Prostate gland (tissue), 2 donors: ENCODE measurements at regions not wholly inside any gene's neighbourhood (a gene's known extent, or its start where the extent isn't known, plus 50 kb on each side); places are given as distances from the start of the nearest gene placed in this dataset.

Source experiments
- DNase-seq: peaks from one replicate; pipeline ENCODE4 v3.0.0-alpha.2; 2019; ENCODE audit warnings: low spot score
- H3K27ac ChIP-seq, 2 donors: fragments of 200-600 bp; sonication (generic); 2 replicates each; pipeline ENCODE4 v1.5.1; 2017 to 2019
- H3K27me3 ChIP-seq: fragments of 200-600 bp; sonication (generic); replicated peaks from 2 replicates; pipeline ENCODE4 v1.5.1; 2019; ENCODE audit not compliant: insufficient read depth
- H3K36me3 ChIP-seq, 2 donors: fragments of 200-600 bp; sonication (generic); 1 replicate in 1 of 2; 2 replicates in 1 of 2; pipeline versions ENCODE4 v1.5.1 to v1.8.1; 2017 to 2019
- H3K4me1 ChIP-seq: fragments of 200-600 bp; sonication (generic); replicated peaks from 2 replicates; pipeline ENCODE4 v1.5.1; 2019
- H3K4me3 ChIP-seq, 2 donors: fragments of 200-600 bp; sonication (generic); 2 replicates each; pipeline ENCODE4 v1.5.1; 2017 to 2019
- H3K9me3 ChIP-seq: fragments of 200-600 bp; sonication (generic); 2 replicates; pipeline ENCODE4 v1.5.1; 2017
- POLR2A ChIP-seq: fragments of 450-650 bp; IDR thresholded peaks from one replicate; pipeline ENCODE4 v1.6.1; 2016; ENCODE audit warnings: antibody characterized with exemption, mild to moderate bottlenecking
- POLR2AphosphoS5 ChIP-seq: sonication (generic); formaldehyde crosslinking; IDR thresholded peaks from one replicate; pipeline ENCODE4 v1.6.1; 2017; ENCODE audit warnings: antibody characterized with exemption
- WGBS: methylation state at CpG from one replicate; pipeline ENCODE4 v1.1.5; 2018; 5-methylcytosine and 5-hydroxymethylcytosine counted together
- intact Hi-C: fragments of 100-400 bp; cut with DNase I; formaldehyde crosslinking; loops from one replicate; pipeline ENCODE4 v1.14.2; 2022
- TF ChIP-seq, protein P1 (sequence below), 4 experiments: fragments of 200-600 bp in 2 of 4; fragments of 450-650 bp in 2 of 4; sonication (generic) in 2 of 4; IDR thresholded peaks; 1 replicate in 3 of 4; 2 replicates in 1 of 4; pipeline ENCODE4 v1.5.1; 2016 to 2019; ENCODE audit warnings: antibody characterized with exemption in 4 of 4, mild to moderate bottlenecking in 2 of 4, moderate library complexity in 2 of 4

DNA sequence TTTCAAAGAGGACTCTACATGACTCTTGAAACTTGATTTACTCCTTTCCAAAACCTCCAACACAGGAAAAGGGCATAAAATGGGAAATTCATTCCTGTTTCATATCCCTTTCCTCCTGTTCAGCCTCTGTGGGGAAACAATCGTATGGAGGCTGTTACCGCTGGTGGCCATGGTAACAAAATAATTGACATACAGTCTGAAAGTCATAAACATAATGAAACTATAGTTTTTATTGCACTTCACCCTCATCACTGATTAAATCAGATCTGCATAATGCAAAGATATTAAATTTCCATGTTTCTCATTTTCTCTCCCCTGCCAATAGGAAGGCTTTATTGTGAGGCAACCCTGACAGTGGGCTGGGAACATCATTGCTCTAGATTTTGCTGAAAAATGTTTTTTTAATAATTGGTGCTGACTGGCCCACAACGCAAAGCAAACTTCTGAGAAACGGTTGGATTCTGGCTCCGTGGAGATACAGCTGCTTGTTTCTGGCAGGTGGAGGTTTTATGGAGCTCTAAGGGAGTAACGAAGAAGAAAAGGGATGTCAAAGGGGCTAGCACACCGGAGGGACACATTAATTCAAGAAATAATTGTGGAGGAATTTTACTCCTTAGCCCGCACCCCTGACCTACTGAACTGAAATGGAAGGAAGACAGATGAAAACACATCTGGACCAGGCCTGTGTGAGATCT is 154.2 kb upstream of the SHISA6 start:
- no peaks in the 10 kb centered on the region for H3K4me1 ChIP-seq
- TF ChIP-seq, protein P1, sequence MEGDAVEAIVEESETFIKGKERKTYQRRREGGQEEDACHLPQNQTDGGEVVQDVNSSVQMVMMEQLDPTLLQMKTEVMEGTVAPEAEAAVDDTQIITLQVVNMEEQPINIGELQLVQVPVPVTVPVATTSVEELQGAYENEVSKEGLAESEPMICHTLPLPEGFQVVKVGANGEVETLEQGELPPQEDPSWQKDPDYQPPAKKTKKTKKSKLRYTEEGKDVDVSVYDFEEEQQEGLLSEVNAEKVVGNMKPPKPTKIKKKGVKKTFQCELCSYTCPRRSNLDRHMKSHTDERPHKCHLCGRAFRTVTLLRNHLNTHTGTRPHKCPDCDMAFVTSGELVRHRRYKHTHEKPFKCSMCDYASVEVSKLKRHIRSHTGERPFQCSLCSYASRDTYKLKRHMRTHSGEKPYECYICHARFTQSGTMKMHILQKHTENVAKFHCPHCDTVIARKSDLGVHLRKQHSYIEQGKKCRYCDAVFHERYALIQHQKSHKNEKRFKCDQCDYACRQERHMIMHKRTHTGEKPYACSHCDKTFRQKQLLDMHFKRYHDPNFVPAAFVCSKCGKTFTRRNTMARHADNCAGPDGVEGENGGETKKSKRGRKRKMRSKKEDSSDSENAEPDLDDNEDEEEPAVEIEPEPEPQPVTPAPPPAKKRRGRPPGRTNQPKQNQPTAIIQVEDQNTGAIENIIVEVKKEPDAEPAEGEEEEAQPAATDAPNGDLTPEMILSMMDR (IDR thresholded peaks at IDR 0.05), result no peak
- TF ChIP-seq POLR2A, result no peak
- no peak for TF ChIP-seq POLR2AphosphoS5
- no peaks in the 10 kb centered on the region for H3K9me3 ChIP-seq
- intact Hi-C loops, result no loop called here
- no peaks in the 10 kb centered on the region for H3K36me3 ChIP-seq
- no peaks in the 10 kb centered on the region for H3K27me3 ChIP-seq
- no peak for DNase-seq
- H3K27ac ChIP-seq, result no peak overlapping the region
- no peak overlapping the region for H3K4me3 ChIP-seq
- WGBS, result 63% methylated on average over 8 of the region's 8 CpGs

DNA sequence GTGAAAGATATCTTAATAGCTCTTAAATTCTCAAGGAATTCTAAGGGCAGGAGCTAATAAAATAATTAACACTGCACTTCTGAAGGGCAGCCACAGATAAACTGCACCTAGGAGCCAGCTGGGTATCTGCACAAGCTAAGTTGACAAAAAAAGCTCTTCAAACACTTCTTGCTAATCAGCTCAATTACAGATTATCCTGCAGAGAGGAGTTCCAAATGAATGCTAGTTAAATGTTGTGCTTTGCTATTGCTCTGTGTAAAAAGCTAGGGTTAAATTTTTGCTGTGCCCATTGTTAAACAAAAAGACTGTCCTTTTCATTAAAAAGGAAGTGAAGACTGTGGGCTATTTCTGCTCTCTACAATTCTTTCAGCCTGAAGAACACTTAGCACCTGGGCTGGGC is 158.5 kb upstream of the SHISA6 start:
- Histone ChIP-seq H3K4me1 (no peaks in the 10 kb centered on the region), H3K4me3 (no peak overlapping the region), H3K9me3 (no peaks in the 10 kb centered on the region), H3K27ac (no peak overlapping the region), H3K27me3 (no peaks in the 10 kb centered on the region), H3K36me3 (no peaks in the 10 kb centered on the region)
- TF ChIP-seq POLR2AphosphoS5 (no peak), POLR2A (no peak)
- TF ChIP-seq, protein P1 (IDR thresholded peaks at IDR 0.05), result no peak
- intact Hi-C loops, result no loop called here
- no peak for DNase-seq

DNA sequence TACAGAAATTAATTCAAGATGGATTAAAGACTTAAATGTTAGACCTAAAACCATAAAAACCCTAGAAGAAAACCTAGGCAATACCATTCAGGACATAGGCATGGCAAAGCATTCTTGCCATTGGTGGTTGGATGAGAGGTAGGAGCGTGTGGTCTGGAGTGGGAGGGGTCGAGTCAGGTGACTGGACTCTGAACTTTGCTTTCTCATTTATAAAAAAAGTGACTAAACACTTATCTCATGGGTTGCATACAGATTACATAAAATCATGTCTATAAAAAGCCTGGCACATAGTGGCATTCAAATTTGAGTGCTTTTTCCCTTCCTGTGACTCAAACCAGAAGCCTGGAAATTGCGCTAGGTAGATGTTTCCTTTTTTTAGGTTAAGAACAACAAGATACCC is 159.7 kb upstream of the SHISA6 start:
- 88% methylated on average over 3 of the region's 3 CpGs for WGBS

DNA sequence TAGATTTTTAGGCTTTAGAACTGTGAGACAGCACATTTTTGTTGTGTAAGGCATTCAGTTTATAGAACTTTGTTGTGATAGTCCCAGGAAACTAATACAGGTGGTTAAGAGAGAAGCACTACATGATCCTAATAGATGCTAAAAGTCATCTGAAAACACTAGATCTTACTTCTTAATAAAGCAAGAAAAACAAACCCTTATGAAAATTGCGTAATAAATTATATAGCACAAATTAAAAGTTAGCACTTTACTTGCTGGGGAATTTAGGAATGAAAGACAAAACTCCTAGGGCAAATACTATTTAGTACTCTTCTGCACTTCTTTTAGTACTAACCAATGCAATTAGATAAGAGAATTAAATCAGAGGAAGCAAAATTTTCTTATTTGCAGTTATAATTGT is 163.3 kb upstream of the SHISA6 start:
- Histone ChIP-seq H3K4me3 (no peak overlapping the region), H3K4me1 (no peaks in the 10 kb centered on the region), H3K27me3 (peaks cover 3% of the 10 kb centered on the region), H3K9me3 (no peaks in the 10 kb centered on the region), H3K36me3 (no peaks in the 10 kb centered on the region), H3K27ac (no peak overlapping the region)
- WGBS, result 97% methylated on average over 1 of the region's 1 CpG
- no peak for DNase-seq
- intact Hi-C loops, result no loop called here
- TF ChIP-seq POLR2AphosphoS5 (no peak), POLR2A (no peak)
- TF ChIP-seq, protein P1 (IDR thresholded peaks at IDR 0.05), result no peak

More for the DNA sequence above, 159.7 kb upstream of the SHISA6 start:
- no peak overlapping the region for H3K4me3 ChIP-seq
- no peak overlapping the region for H3K27ac ChIP-seq
- H3K9me3 ChIP-seq, result no peaks in the 10 kb centered on the region
- peaks cover under 1% of the 10 kb centered on the region for H3K27me3 ChIP-seq
- no peaks in the 10 kb centered on the region for H3K4me1 ChIP-seq
- no peaks in the 10 kb centered on the region for H3K36me3 ChIP-seq
- no peak for DNase-seq
- intact Hi-C loops, result no loop called here
- TF ChIP-seq POLR2AphosphoS5 (no peak), POLR2A (no peak)
- TF ChIP-seq, protein P1 (IDR thresholded peaks at IDR 0.05), result no peak

DNA sequence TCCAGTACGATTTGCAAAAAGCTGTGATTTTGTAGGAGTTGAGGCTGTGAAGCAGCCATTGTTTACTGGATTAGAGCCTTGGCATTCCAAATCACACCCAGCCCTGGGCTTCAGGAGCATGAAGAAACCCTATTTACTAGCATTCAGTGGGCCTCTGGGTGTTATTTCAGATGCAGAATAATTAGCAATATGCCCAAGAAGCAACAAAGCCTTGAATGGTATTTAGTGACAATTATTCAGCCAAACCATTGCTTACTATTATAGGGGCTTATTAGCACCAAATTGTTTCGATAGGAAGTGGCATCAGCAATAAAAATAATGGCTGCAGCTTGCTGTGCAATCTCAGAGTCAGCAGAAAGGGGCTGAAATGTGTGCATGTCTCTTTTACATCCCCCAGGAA is 166.6 kb upstream of the SHISA6 start:
- Histone ChIP-seq H3K9me3 (no peaks in the 10 kb centered on the region), H3K4me3 (no peak overlapping the region), H3K27me3 (peaks cover 3% of the 10 kb centered on the region), H3K4me1 (no peaks in the 10 kb centered on the region), H3K27ac (no peak overlapping the region), H3K36me3 (no peaks in the 10 kb centered on the region)
- 65% methylated on average over 2 of the region's 2 CpGs for WGBS
- no peak for DNase-seq
- intact Hi-C loops, result no loop called here
- TF ChIP-seq POLR2AphosphoS5, result no peak
- TF ChIP-seq POLR2A, result no peak
- TF ChIP-seq, protein P1 (IDR thresholded peaks at IDR 0.05), result no peak
